Natural killer cell (primary cell): ENCODE measurements at regions not wholly inside any gene's neighbourhood (a gene's known extent, or its start where the extent isn't known, plus 50 kb on each side); places are given as distances from the start of the nearest gene placed in this dataset.

Experiments
- ATAC-seq, 3 donors: fragments of 150-1000 bp in 2 of 3; fragments of 200-7000 bp in 1 of 3; cut with Tn5 transposase; 1 replicate in 1 of 3; 2 replicates in 2 of 3; pipeline ENCODE4 v1.10.0; 2021; ENCODE audit warnings: mild to moderate bottlenecking in 2 of 3, moderate library complexity in 2 of 3
- DNase-seq, 2 donors: peaks; one replicate each; pipeline versions ENCODE4 v3.0.0 to v3.0.0-alpha.2; 2013 to 2021; ENCODE audit warnings: mixed read lengths in 1 of 2
- H3K27ac ChIP-seq: one replicate; pipeline ENCODE4 v1.5.1; 2013; ENCODE audit warnings: mild to moderate bottlenecking, low read length
- H3K27me3 ChIP-seq: one replicate; pipeline ENCODE4 v1.6.1; 2013; ENCODE audit warnings: low read length; ENCODE audit not compliant: control insufficient read depth, insufficient read depth
- H3K36me3 ChIP-seq: one replicate; pipeline ENCODE4 v1.6.1; 2013; ENCODE audit warnings: low read length; ENCODE audit not compliant: control insufficient read depth, insufficient read depth
- H3K4me1 ChIP-seq: one replicate; pipeline ENCODE4 v1.6.1; 2013; ENCODE audit warnings: low read length; ENCODE audit not compliant: control insufficient read depth, insufficient read depth
- H3K4me3 ChIP-seq: one replicate; pipeline ENCODE4 v1.5.1; 2013; ENCODE audit warnings: low read length
- H3K9me3 ChIP-seq: one replicate; pipeline ENCODE4 v1.6.1; 2013; ENCODE audit warnings: low read length; ENCODE audit not compliant: control insufficient read depth, insufficient read depth
- H3K27ac Mint-ChIP-seq, 2 donors: one replicate each; pipeline ENCODE4 v1.8.0; 2022; ENCODE audit warnings: mild to moderate bottlenecking in 2 of 2, mixed read lengths in 2 of 2, moderate library complexity in 1 of 2
- H3K27me3 Mint-ChIP-seq, 2 donors: one replicate each; pipeline ENCODE4 v1.8.0; 2022; ENCODE audit warnings: low read depth in 2 of 2, mixed read lengths in 2 of 2
- H3K36me3 Mint-ChIP-seq: one replicate; pipeline ENCODE4 v1.8.0; 2022; ENCODE audit warnings: mixed read lengths
- H3K4me1 Mint-ChIP-seq, 2 donors: one replicate each; pipeline ENCODE4 v1.8.0; 2022; ENCODE audit warnings: mixed read lengths in 2 of 2
- H3K4me3 Mint-ChIP-seq: one replicate; pipeline ENCODE4 v1.8.0; 2022; ENCODE audit warnings: mild to moderate bottlenecking, moderate library complexity, mixed read lengths
- H3K9me3 Mint-ChIP-seq, 2 donors: one replicate each; pipeline ENCODE4 v1.8.0; 2022; ENCODE audit warnings: mixed read lengths in 2 of 2
- CTCF ChIP-seq: fragments of 200-600 bp; IDR thresholded peaks from one replicate; pipeline ENCODE4 v1.8.0; 2022; ENCODE audit warnings: antibody characterized with exemption
- WGBS: methylation state at CpG from one replicate; pipeline ENCODE4 v1.1.7; 2013; ENCODE audit warnings: missing lambda C conversion rate; ENCODE audit not compliant: insufficient coverage; 5-methylcytosine and 5-hydroxymethylcytosine counted together
- intact Hi-C: fragments of 100-400 bp; cut with micrococcal nuclease; formaldehyde crosslinking; loops from one replicate; pipeline ENCODE4 v1.14.2; 2022

- H3K36me3 ChIP-seq, result no peaks in the 10 kb centered on the region
- no peaks in the 10 kb centered on the region for H3K4me1 ChIP-seq
- H3K9me3 ChIP-seq, result no peaks in the 10 kb centered on the region
- Mint-ChIP-seq H3K9me3 (peaks cover 0 to 6% of the 10 kb centered on the region in 2 donors), H3K27me3 (no peaks in the 10 kb centered on the region), H3K4me3 (no peak overlapping the region), H3K27ac (no peak overlapping the region), H3K36me3 (no peaks in the 10 kb centered on the region), H3K4me1 (no peaks in the 10 kb centered on the region)
- ATAC-seq (no peak), DNase-seq (no peak)
- WGBS, result 83% methylated on average over 6 of the region's 8 CpGs
- H3K27me3 ChIP-seq, result no peaks in the 10 kb centered on the region
- no peak for TF ChIP-seq CTCF
- no peak overlapping the region for H3K27ac ChIP-seq
- intact Hi-C loops, result no loop called here
- no peak overlapping the region for H3K4me3 ChIP-seq
Measured at GRCh38 chr18:78918707-78919106, 60.9 kb upstream of the SALL3 start.

GRCh38 chr18:78919956-78920355 is 59.7 kb upstream of the SALL3 start:
- intact Hi-C loops, result no loop called here
- no peaks in the 10 kb centered on the region for H3K4me1 ChIP-seq
- no peak for TF ChIP-seq CTCF
- WGBS, result 91% methylated on average over 4 of the region's 5 CpGs
- no peaks in the 10 kb centered on the region for H3K9me3 ChIP-seq
- Mint-ChIP-seq H3K9me3 (peaks cover 0 to 6% of the 10 kb centered on the region in 2 donors), H3K27ac (no peak overlapping the region), H3K4me1 (no peaks in the 10 kb centered on the region), H3K27me3 (no peaks in the 10 kb centered on the region), H3K36me3 (no peaks in the 10 kb centered on the region), H3K4me3 (no peak overlapping the region)
- DNase-seq (no peak), ATAC-seq (no peak)
- H3K27ac ChIP-seq, result no peak overlapping the region
- H3K4me3 ChIP-seq, result no peak overlapping the region
- no peaks in the 10 kb centered on the region for H3K27me3 ChIP-seq
- no peaks in the 10 kb centered on the region for H3K36me3 ChIP-seq

DNA sequence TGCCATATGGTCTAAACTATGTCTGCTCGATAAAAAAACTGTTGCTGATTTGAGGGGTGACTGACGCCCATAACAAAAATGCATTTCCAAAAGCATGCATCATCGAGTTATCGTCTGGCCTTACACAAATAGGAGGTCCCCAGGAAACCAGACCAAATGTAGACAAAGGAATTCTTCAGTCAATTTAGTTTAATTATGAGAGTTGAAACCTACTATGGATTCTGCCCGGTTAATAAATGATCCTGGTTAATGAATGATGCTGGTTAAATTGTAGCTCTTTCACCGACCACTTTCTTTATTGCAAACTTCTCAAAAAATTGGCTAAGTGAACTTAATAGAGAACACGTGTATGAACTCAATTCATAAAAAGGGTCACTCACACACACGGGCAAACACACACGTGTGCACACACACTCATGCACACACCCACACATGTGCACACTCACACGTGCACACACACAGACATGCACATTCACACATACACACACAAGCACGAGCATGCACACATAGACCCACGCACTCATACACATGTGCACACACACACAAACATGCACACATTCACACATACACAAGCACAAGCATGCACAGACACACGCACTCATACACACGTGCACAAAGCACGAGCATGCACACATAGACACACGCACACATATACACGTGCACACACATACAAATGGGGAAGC is 59.0 kb upstream of the SALL3 start:
- no peaks in the 10 kb centered on the region for H3K36me3 Mint-ChIP-seq
- intact Hi-C loops, result no loop called here
- peaks cover 0 to 6% of the 10 kb centered on the region in 2 donors for H3K9me3 Mint-ChIP-seq

More for the DNA sequence above, 59.0 kb upstream of the SALL3 start:
- H3K4me3 ChIP-seq, result no peak overlapping the region
- Mint-ChIP-seq H3K27me3 (no peaks in the 10 kb centered on the region), H3K27ac (no peak overlapping the region), H3K4me1 (no peaks in the 10 kb centered on the region), H3K4me3 (no peak overlapping the region)
- no peak for TF ChIP-seq CTCF
- 89% methylated on average over 14 of the region's 17 CpGs for WGBS
- no peak for DNase-seq
- no peak overlapping the region for H3K27ac ChIP-seq
- H3K4me1 ChIP-seq, result no peaks in the 10 kb centered on the region
- H3K9me3 ChIP-seq, result no peaks in the 10 kb centered on the region
- peak in 1 of 3 donors; percentile 22 for ATAC-seq
- no peaks in the 10 kb centered on the region for H3K27me3 ChIP-seq
- no peaks in the 10 kb centered on the region for H3K36me3 ChIP-seq
